ENCODE measurements at regions not wholly inside any gene's neighbourhood (a gene's known extent, or its start where the extent isn't known, plus 50 kb on each side); places are given as distances from the start of the nearest gene placed in this dataset.

- TF ChIP-seq CTCF (conservative IDR thresholded peaks at IDR 0.05; ENCODE audit: low read length) (no peak), EZH2phosphoT487 (IDR thresholded peaks at IDR 0.05; ENCODE audit: borderline replicate concordance) (no peak)
Measured at GRCh38 chr2:7800031-7800430, 881.8 kb upstream of the ID2 start.

All from Loucy (cell line).